Stimulated activated naive B cell treated with anti-CD40 and anti-IgM and Interleukin-4, amounts not matched to agents 10 μg/mL and 1 μg/mL and 100 μg/mL, for 72 hours (primary cell): ENCODE measurements at regions not wholly inside any gene's neighbourhood (a gene's known extent, or its start where the extent isn't known, plus 50 kb on each side); places are given as distances from the start of the nearest gene placed in this dataset.
"Not testable (repeated sequence)": the region's sequence is repeated elsewhere in the genome, so short reads cannot be mapped to it uniquely, and the experiment has no call there.

ENCODE experiments used
- ATAC-seq, 2 donors: fragments of 150-1000 bp; cut with Tn5 transposase; replicated peaks; 2 replicates each; pipeline ENCODE4 v1.10.0; 2021; ENCODE audit warnings: moderate library complexity in 1 of 2
- DNase-seq: peaks from one replicate; pipeline ENCODE4 v3.0.0; 2021
- H3K27ac Mint-ChIP-seq: one replicate; pipeline ENCODE4 v1.8.0; 2022; ENCODE audit warnings: mild to moderate bottlenecking, mixed read lengths
- H3K27me3 Mint-ChIP-seq, 2 donors: one replicate each; pipeline ENCODE4 v1.8.0; 2022; ENCODE audit warnings: mixed read lengths in 2 of 2
- H3K36me3 Mint-ChIP-seq, 2 donors: one replicate each; pipeline ENCODE4 v1.8.0; 2022; ENCODE audit warnings: mixed read lengths in 2 of 2, mild to moderate bottlenecking in 1 of 2
- H3K4me1 Mint-ChIP-seq, 2 donors: one replicate each; pipeline ENCODE4 v1.8.0; 2022; ENCODE audit warnings: mixed read lengths in 2 of 2, mild to moderate bottlenecking in 1 of 2
- H3K4me3 Mint-ChIP-seq, 2 donors: one replicate each; pipeline ENCODE4 v1.8.0; 2022; ENCODE audit warnings: mild to moderate bottlenecking in 2 of 2, mixed read lengths in 2 of 2, moderate library complexity in 1 of 2
- H3K9me3 Mint-ChIP-seq, 2 donors: one replicate each; pipeline ENCODE4 v1.8.0; 2022; ENCODE audit warnings: mixed read lengths in 2 of 2, mild to moderate bottlenecking in 1 of 2

GRCh38 chr15:30791239-30792175 is 112.2 kb upstream of the FAN1 start:
- Mint-ChIP-seq H3K27me3 (peaks cover 11 to 16% of the 10 kb centered on the region in 2 donors), H3K9me3 (peaks cover 0 to 3% of the 10 kb centered on the region in 2 donors), H3K27ac (no peak overlapping the region), H3K4me1 (no peaks in the 10 kb centered on the region), H3K4me3 (no peak overlapping the region), H3K36me3 (peaks cover 3% of the 10 kb centered on the region in 2 donors)
- ATAC-seq (no peak), DNase-seq (no peak)

- not testable (repeated sequence) for H3K4me3 Mint-ChIP-seq, H3K27ac Mint-ChIP-seq, H3K4me1 Mint-ChIP-seq, H3K9me3 Mint-ChIP-seq, ATAC-seq, H3K36me3 Mint-ChIP-seq, DNase-seq
- H3K27me3 Mint-ChIP-seq = peaks cover 19 to 21% of the 10 kb centered on the region in 2 donors
These were observed 110.9 kb upstream of the FAN1 start for GRCh38 chr15:30792843-30793242.

GRCh38 chr15:30794388-30794787 is 109.3 kb upstream of the FAN1 start:
- no peak overlapping the region for H3K4me3 Mint-ChIP-seq
- no peak for ATAC-seq
- peaks cover 22 to 23% of the 10 kb centered on the region in 2 donors for H3K27me3 Mint-ChIP-seq
- peaks cover 0 to 3% of the 10 kb centered on the region in 2 donors for H3K9me3 Mint-ChIP-seq
- peaks cover 3% of the 10 kb centered on the region in 2 donors for H3K36me3 Mint-ChIP-seq
- no peaks in the 10 kb centered on the region for H3K4me1 Mint-ChIP-seq
- no peak overlapping the region for H3K27ac Mint-ChIP-seq
- no peak for DNase-seq

GRCh38 chr15:30799565-30799964 is 104.2 kb upstream of the FAN1 start:
- peaks cover 15 to 17% of the 10 kb centered on the region in 2 donors for H3K27me3 Mint-ChIP-seq
- not testable (repeated sequence) for H3K36me3 Mint-ChIP-seq, ATAC-seq, H3K4me1 Mint-ChIP-seq, H3K27ac Mint-ChIP-seq, DNase-seq, H3K9me3 Mint-ChIP-seq, H3K4me3 Mint-ChIP-seq

GRCh38 chr15:30801140-30801895 is 102.4 kb upstream of the FAN1 start:
- H3K27me3 Mint-ChIP-seq = peaks cover 15 to 17% of the 10 kb centered on the region in 2 donors
- not testable (repeated sequence) for H3K9me3 Mint-ChIP-seq, DNase-seq, H3K27ac Mint-ChIP-seq, H3K4me1 Mint-ChIP-seq, H3K36me3 Mint-ChIP-seq, ATAC-seq, H3K4me3 Mint-ChIP-seq

GRCh38 chr15:30802001-30802400 is 101.7 kb upstream of the FAN1 start:
- H3K36me3 Mint-ChIP-seq, ATAC-seq, H3K9me3 Mint-ChIP-seq, H3K4me1 Mint-ChIP-seq, H3K27ac Mint-ChIP-seq, H3K4me3 Mint-ChIP-seq, DNase-seq: not testable (repeated sequence)
- H3K27me3 Mint-ChIP-seq = peaks cover 15 to 17% of the 10 kb centered on the region in 2 donors

GRCh38 chr15:30803703-30804102 is 100.0 kb upstream of the FAN1 start:
- H3K4me1 Mint-ChIP-seq, DNase-seq, H3K9me3 Mint-ChIP-seq, H3K4me3 Mint-ChIP-seq, ATAC-seq, H3K27ac Mint-ChIP-seq, H3K36me3 Mint-ChIP-seq: not testable (repeated sequence)
- peaks cover 3 to 11% of the 10 kb centered on the region in 2 donors for H3K27me3 Mint-ChIP-seq

- Mint-ChIP-seq H3K4me3 (peak overlapping the region in 1 of 2 donors; percentile 37), H3K9me3 (peaks cover 1 to 3% of the 10 kb centered on the region in 2 donors), H3K4me1 (peaks cover 0 to 4% of the 10 kb centered on the region in 2 donors), H3K27me3 (peaks cover 0 to 3% of the 10 kb centered on the region in 2 donors), H3K27ac (no peak overlapping the region), H3K36me3 (peaks cover 0 to 3% of the 10 kb centered on the region in 2 donors)
- DNase-seq (no peak), ATAC-seq (no peak)
These were observed 87.3 kb upstream of the FAN1 start for GRCh38 chr15:30816430-30816829.

- not testable (repeated sequence) for H3K27ac Mint-ChIP-seq, H3K36me3 Mint-ChIP-seq, H3K9me3 Mint-ChIP-seq, DNase-seq, H3K4me1 Mint-ChIP-seq, H3K27me3 Mint-ChIP-seq
- ATAC-seq = peak in 1 of 2 donors; percentile 90
- H3K4me3 Mint-ChIP-seq = peak overlapping the region in 1 of 2 donors; percentile 88
These were observed 80.5 kb upstream of the FAN1 start for GRCh38 chr15:30823068-30823813.

GRCh38 chr15:30824518-30825195 is 79.1 kb upstream of the FAN1 start:
- H3K27ac Mint-ChIP-seq = no peak overlapping the region
- no peaks in the 10 kb centered on the region for H3K9me3 Mint-ChIP-seq
- H3K4me3 Mint-ChIP-seq = peak overlapping the region in 1 of 2 donors; percentile 32
- DNase-seq (no peak), ATAC-seq (no peak)
- H3K27me3 Mint-ChIP-seq = no peaks in the 10 kb centered on the region
- H3K36me3 Mint-ChIP-seq = peaks cover 0 to 9% of the 10 kb centered on the region in 2 donors
- H3K4me1 Mint-ChIP-seq = peaks cover 0 to 5% of the 10 kb centered on the region in 2 donors

- Mint-ChIP-seq H3K4me1 (peaks cover 11 to 19% of the 10 kb centered on the region in 2 donors), H3K36me3 (peaks cover 0 to 9% of the 10 kb centered on the region in 2 donors), H3K27ac (no peak overlapping the region), H3K27me3 (peaks cover 0 to 4% of the 10 kb centered on the region in 2 donors), H3K4me3 (no peak overlapping the region), H3K9me3 (no peaks in the 10 kb centered on the region)
- no peak for ATAC-seq
- DNase-seq = no peak
These were observed 76.0 kb upstream of the FAN1 start for GRCh38 chr15:30827625-30828303.

- H3K27me3 Mint-ChIP-seq, H3K4me3 Mint-ChIP-seq, H3K27ac Mint-ChIP-seq, H3K9me3 Mint-ChIP-seq, ATAC-seq, H3K36me3 Mint-ChIP-seq, DNase-seq: not testable (repeated sequence)
- peaks cover 11 to 19% of the 10 kb centered on the region in 2 donors for H3K4me1 Mint-ChIP-seq
These were observed 75.4 kb upstream of the FAN1 start for GRCh38 chr15:30828304-30828639.

GRCh38 chr15:30830961-30831360 is 72.8 kb upstream of the FAN1 start:
- no peak overlapping the region for H3K4me3 Mint-ChIP-seq
- H3K27ac Mint-ChIP-seq = no peak overlapping the region
- H3K36me3 Mint-ChIP-seq = peaks cover 0 to 5% of the 10 kb centered on the region in 2 donors
- peaks cover 11 to 14% of the 10 kb centered on the region in 2 donors for H3K4me1 Mint-ChIP-seq
- H3K27me3 Mint-ChIP-seq = peaks cover 0 to 4% of the 10 kb centered on the region in 2 donors
- no peak for DNase-seq
- ATAC-seq = no peak
- H3K9me3 Mint-ChIP-seq = no peaks in the 10 kb centered on the region
